GM20000 (cell line): ENCODE measurements at regions not wholly inside any gene's neighbourhood (a gene's known extent, or its start where the extent isn't known, plus 50 kb on each side); places are given as distances from the start of the nearest gene placed in this dataset.

Experiments used
- DNase-seq: peaks from one replicate; pipeline ENCODE4 v3.0.0; 2012; ENCODE audit warnings: low spot score
- TF ChIP-seq, protein P1 (sequence below): IDR thresholded peaks from 2 replicates; pipeline ENCODE4 v1.5.1; 2012; ENCODE audit warnings: mild to moderate bottlenecking, control low read depth; ENCODE audit errors: extremely low read depth, missing control alignments

- no peak for DNase-seq
- TF ChIP-seq, protein P1, sequence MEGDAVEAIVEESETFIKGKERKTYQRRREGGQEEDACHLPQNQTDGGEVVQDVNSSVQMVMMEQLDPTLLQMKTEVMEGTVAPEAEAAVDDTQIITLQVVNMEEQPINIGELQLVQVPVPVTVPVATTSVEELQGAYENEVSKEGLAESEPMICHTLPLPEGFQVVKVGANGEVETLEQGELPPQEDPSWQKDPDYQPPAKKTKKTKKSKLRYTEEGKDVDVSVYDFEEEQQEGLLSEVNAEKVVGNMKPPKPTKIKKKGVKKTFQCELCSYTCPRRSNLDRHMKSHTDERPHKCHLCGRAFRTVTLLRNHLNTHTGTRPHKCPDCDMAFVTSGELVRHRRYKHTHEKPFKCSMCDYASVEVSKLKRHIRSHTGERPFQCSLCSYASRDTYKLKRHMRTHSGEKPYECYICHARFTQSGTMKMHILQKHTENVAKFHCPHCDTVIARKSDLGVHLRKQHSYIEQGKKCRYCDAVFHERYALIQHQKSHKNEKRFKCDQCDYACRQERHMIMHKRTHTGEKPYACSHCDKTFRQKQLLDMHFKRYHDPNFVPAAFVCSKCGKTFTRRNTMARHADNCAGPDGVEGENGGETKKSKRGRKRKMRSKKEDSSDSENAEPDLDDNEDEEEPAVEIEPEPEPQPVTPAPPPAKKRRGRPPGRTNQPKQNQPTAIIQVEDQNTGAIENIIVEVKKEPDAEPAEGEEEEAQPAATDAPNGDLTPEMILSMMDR, result no peak
Observed at GRCh38 chr6:9647599-9647998, 767.3 kb downstream of the TFAP2A start.

DNA sequence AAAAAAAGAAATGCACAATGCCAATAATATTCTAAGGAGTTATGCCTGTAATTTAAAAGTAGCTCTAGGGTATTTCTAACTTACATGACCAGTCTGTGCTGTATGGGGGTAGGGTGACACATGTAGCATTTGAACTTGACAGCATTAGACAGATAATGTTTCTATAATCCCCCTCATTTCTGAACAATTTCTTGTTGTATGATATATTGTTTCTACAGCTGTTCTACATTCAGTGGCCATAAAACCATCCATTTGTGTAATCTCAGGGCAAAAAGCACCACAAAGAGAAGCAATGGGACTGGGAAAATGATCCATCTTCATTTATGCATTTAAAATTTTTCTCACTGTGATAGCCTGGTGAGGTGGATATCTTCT is 767.8 kb downstream of the TFAP2A start:
- TF ChIP-seq, protein P1, result no peak
- no peak for DNase-seq

GRCh38 chr6:9646342-9647070 is 768.4 kb downstream of the TFAP2A start:
- TF ChIP-seq, protein P1, result no peak
- DNase-seq, result no peak

DNA sequence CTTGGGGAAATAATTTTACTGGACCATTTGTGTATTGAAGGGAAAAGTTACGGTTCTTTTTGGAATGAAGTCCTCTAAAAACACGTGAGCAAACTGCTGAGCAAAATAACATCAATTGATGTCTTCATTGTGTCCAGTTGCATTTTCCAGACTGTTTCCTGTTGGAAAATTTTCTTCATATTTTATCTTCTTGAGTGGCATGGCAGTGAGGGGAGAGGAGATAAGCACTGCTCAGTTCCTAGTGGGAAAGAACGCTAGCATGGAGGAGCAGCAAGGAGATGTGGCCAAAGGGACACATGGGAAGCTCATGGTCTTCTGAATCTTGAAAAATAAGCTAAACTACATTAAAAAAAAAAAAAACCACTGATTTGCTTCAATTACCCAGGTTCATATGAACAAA is 776.0 kb downstream of the TFAP2A start:
- TF ChIP-seq, protein P1, result no peak
- DNase-seq, result no peak

- no peak for DNase-seq
Observed at GRCh38 chr6:9634776-9635175, 780.1 kb downstream of the TFAP2A start.

GRCh38 chr6:9632026-9632425 is 782.8 kb downstream of the TFAP2A start:
- TF ChIP-seq, protein P1, result no peak
- no peak for DNase-seq

More at GRCh38 chr6:9634776-9635175, 780.1 kb downstream of the TFAP2A start:
- TF ChIP-seq, protein P1, result no peak

DNA sequence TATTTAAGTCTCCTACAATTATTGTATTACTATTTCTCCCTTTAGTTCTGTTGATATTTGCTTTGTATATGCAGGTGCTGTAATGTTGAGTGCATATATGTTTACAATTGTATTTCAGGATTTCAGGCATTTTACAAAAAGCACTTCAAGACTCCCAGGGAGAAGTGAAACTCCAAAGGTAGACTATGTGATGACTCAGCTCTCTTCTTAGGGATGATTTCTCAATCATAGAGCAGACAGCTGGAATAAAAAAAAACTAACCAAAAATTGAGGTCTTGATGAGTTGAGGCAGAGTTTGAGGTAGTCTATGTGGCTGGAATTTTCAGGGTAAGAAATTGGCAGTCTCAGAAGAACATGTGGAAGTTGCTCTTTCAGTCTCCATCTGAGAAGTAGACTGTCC is 786.1 kb downstream of the TFAP2A start:
- TF ChIP-seq, protein P1, result no peak
- DNase-seq, result no peak
